ENCODE measurements at regions not wholly inside any gene's neighbourhood (a gene's known extent, or its start where the extent isn't known, plus 50 kb on each side); places are given as distances from the start of the nearest gene placed in this dataset.

DNA sequence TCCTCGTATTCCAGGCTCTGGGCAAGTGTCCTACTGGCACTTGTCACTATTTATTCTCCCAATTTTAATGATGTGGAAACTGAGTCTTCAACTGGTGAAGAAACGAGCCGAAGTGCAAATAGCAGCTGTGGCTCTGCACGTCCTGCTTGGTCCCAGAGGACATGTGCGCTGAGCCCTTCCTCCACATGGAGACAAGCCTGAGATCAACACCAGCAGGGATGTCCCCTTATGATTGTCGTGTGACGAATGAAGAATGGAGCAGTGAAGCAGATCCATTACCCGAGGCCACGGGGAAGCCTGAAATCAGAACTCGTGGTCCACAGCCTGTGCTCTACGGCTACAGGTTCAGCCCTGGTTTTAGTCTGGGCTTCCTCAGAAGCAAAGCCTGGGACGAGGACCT lies 61.0 kb downstream of the FOXL1 start (continued):
- TF ChIP-seq, protein P1, sequence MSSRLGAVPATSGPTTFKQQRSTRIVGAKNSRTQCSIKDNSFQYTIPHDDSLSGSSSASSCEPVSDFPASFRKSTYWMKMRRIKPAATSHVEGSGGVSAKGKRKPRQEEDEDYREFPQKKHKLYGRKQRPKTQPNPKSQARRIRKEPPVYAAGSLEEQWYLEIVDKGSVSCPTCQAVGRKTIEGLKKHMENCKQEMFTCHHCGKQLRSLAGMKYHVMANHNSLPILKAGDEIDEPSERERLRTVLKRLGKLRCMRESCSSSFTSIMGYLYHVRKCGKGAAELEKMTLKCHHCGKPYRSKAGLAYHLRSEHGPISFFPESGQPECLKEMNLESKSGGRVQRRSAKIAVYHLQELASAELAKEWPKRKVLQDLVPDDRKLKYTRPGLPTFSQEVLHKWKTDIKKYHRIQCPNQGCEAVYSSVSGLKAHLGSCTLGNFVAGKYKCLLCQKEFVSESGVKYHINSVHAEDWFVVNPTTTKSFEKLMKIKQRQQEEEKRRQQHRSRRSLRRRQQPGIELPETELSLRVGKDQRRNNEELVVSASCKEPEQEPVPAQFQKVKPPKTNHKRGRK (CRISPR knock-in tag; IDR thresholded peaks at IDR 0.05; ENCODE audit: borderline replicate concordance), result no peak
- TF ChIP-seq NR1H2 (CRISPR knock-in tag; IDR thresholded peaks at IDR 0.05) (no peak), FOXK1 (CRISPR knock-in tag; IDR thresholded peaks at IDR 0.05) (no peak), CBFB (CRISPR knock-in tag; IDR thresholded peaks at IDR 0.05; ENCODE audit: low read depth) (no peak), ZNF138 (CRISPR knock-in tag; conservative IDR thresholded peaks at IDR 0.05) (no peak), OVOL2 (CRISPR knock-in tag; IDR thresholded peaks at IDR 0.05; ENCODE audit: borderline replicate concordance) (no peak), ZNF121 (CRISPR knock-in tag; IDR thresholded peaks at IDR 0.05) (no peak), CREM (CRISPR knock-in tag; IDR thresholded peaks at IDR 0.05) (no peak)
- TF ChIP-seq, protein P2, sequence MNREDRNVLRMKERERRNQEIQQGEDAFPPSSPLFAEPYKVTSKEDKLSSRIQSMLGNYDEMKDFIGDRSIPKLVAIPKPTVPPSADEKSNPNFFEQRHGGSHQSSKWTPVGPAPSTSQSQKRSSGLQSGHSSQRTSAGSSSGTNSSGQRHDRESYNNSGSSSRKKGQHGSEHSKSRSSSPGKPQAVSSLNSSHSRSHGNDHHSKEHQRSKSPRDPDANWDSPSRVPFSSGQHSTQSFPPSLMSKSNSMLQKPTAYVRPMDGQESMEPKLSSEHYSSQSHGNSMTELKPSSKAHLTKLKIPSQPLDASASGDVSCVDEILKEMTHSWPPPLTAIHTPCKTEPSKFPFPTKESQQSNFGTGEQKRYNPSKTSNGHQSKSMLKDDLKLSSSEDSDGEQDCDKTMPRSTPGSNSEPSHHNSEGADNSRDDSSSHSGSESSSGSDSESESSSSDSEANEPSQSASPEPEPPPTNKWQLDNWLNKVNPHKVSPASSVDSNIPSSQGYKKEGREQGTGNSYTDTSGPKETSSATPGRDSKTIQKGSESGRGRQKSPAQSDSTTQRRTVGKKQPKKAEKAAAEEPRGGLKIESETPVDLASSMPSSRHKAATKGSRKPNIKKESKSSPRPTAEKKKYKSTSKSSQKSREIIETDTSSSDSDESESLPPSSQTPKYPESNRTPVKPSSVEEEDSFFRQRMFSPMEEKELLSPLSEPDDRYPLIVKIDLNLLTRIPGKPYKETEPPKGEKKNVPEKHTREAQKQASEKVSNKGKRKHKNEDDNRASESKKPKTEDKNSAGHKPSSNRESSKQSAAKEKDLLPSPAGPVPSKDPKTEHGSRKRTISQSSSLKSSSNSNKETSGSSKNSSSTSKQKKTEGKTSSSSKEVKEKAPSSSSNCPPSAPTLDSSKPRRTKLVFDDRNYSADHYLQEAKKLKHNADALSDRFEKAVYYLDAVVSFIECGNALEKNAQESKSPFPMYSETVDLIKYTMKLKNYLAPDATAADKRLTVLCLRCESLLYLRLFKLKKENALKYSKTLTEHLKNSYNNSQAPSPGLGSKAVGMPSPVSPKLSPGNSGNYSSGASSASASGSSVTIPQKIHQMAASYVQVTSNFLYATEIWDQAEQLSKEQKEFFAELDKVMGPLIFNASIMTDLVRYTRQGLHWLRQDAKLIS (CRISPR knock-in tag; IDR thresholded peaks at IDR 0.05; ENCODE audit: borderline replicate concordance), result no peak
- TF ChIP-seq, protein P3, sequence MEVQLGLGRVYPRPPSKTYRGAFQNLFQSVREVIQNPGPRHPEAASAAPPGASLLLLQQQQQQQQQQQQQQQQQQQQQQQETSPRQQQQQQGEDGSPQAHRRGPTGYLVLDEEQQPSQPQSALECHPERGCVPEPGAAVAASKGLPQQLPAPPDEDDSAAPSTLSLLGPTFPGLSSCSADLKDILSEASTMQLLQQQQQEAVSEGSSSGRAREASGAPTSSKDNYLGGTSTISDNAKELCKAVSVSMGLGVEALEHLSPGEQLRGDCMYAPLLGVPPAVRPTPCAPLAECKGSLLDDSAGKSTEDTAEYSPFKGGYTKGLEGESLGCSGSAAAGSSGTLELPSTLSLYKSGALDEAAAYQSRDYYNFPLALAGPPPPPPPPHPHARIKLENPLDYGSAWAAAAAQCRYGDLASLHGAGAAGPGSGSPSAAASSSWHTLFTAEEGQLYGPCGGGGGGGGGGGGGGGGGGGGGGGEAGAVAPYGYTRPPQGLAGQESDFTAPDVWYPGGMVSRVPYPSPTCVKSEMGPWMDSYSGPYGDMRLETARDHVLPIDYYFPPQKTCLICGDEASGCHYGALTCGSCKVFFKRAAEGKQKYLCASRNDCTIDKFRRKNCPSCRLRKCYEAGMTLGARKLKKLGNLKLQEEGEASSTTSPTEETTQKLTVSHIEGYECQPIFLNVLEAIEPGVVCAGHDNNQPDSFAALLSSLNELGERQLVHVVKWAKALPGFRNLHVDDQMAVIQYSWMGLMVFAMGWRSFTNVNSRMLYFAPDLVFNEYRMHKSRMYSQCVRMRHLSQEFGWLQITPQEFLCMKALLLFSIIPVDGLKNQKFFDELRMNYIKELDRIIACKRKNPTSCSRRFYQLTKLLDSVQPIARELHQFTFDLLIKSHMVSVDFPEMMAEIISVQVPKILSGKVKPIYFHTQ (CRISPR knock-in tag; IDR thresholded peaks at IDR 0.05), result no peak
- TF ChIP-seq, protein P4, sequence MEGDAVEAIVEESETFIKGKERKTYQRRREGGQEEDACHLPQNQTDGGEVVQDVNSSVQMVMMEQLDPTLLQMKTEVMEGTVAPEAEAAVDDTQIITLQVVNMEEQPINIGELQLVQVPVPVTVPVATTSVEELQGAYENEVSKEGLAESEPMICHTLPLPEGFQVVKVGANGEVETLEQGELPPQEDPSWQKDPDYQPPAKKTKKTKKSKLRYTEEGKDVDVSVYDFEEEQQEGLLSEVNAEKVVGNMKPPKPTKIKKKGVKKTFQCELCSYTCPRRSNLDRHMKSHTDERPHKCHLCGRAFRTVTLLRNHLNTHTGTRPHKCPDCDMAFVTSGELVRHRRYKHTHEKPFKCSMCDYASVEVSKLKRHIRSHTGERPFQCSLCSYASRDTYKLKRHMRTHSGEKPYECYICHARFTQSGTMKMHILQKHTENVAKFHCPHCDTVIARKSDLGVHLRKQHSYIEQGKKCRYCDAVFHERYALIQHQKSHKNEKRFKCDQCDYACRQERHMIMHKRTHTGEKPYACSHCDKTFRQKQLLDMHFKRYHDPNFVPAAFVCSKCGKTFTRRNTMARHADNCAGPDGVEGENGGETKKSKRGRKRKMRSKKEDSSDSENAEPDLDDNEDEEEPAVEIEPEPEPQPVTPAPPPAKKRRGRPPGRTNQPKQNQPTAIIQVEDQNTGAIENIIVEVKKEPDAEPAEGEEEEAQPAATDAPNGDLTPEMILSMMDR (IDR thresholded peaks at IDR 0.05), result no peak
- TF ChIP-seq, protein P5, sequence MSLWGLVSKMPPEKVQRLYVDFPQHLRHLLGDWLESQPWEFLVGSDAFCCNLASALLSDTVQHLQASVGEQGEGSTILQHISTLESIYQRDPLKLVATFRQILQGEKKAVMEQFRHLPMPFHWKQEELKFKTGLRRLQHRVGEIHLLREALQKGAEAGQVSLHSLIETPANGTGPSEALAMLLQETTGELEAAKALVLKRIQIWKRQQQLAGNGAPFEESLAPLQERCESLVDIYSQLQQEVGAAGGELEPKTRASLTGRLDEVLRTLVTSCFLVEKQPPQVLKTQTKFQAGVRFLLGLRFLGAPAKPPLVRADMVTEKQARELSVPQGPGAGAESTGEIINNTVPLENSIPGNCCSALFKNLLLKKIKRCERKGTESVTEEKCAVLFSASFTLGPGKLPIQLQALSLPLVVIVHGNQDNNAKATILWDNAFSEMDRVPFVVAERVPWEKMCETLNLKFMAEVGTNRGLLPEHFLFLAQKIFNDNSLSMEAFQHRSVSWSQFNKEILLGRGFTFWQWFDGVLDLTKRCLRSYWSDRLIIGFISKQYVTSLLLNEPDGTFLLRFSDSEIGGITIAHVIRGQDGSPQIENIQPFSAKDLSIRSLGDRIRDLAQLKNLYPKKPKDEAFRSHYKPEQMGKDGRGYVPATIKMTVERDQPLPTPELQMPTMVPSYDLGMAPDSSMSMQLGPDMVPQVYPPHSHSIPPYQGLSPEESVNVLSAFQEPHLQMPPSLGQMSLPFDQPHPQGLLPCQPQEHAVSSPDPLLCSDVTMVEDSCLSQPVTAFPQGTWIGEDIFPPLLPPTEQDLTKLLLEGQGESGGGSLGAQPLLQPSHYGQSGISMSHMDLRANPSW (CRISPR knock-in tag; conservative IDR thresholded peaks at IDR 0.05; ENCODE audit: low read depth), result no peak

DNA sequence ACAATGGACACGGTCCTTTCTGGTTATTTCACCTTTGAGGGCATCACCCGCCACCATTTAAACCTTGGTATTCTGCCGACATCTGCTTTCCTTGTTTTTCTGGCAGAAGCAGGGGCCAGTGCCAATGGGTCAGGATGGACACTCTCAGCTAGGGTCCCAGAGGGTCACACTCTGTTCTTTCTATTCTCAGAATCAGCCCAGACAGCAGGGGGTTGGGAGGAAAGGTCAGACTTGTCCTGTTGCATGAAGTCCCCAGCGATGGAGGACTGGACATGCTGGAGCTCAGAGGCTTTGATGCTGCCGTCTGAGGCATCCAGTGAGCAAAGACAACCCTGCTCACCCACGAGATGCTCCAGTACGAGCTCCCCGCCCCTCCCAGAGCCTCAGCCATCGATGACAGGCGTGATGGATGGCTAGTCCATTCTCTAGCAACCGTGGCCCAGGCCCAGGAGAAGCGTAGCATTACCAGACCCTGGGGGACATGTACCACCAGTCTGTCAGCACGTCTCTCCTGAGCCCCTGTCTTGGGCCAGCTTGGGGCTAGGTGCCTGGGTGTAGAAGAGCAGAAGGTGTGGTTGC lies 62.0 kb downstream of the FOXL1 start:
- Mint-ChIP-seq H3K4me3 (no peak overlapping the region), H3K9me3 (peaks cover 7% of the 10 kb centered on the region), H3K4me1 (no peaks in the 10 kb centered on the region), H3K27ac (no peak overlapping the region), H3K36me3 (no peaks in the 10 kb centered on the region), H3K27me3 (ENCODE audit: low read depth) (no peaks in the 10 kb centered on the region; the same call in none of the 2 replicates)
- DNase-seq (ENCODE audit: low spot score), result no peak
- ATAC-seq, result no peak
- ChIA-PET CTCF (no interaction called here), POLR2A (interaction anchor here (0.5 kb wide), 1 partner anchor 1552 kb away, joined by 4 read pairs; no protein-coding TSS in a partner anchor)
- TF ChIP-seq RELA (CRISPR knock-in tag; IDR thresholded peaks at IDR 0.05; ENCODE audit: borderline replicate concordance), result no peak
- no peak for TF ChIP-seq PRRX2 (CRISPR knock-in tag; IDR thresholded peaks at IDR 0.05)
- TF ChIP-seq ZNF423 (CRISPR knock-in tag; IDR thresholded peaks at IDR 0.05), result no peak
- no peak for TF ChIP-seq ATF1 (CRISPR knock-in tag; IDR thresholded peaks at IDR 0.05)
